HepG2 (cell line): ENCODE measurements at regions not wholly inside any gene's neighbourhood (a gene's known extent, or its start where the extent isn't known, plus 50 kb on each side); places are given as distances from the start of the nearest gene placed in this dataset.
A peak's percentile ranks its signal among the peaks of the same experiment; 100 is the strongest.

Source experiments
- ARNT ChIP-seq: fragments of 450-650 bp; IDR thresholded peaks from 2 replicates; pipeline ENCODE4 v1.6.1; 2017
- CREB3 ChIP-seq: sonication (generic); formaldehyde crosslinking; IDR thresholded peaks from 2 replicates; pipeline ENCODE4 v1.5.0; 2020; ENCODE audit warnings: missing genetic modification reagents
- FIP1L1 ChIP-seq: fragments of 200-400 bp; formaldehyde crosslinking; IDR thresholded peaks from 2 replicates; pipeline ENCODE4 v1.6.1; 2018; ENCODE audit warnings: low read depth, mild to moderate bottlenecking, low read length, moderate library complexity, borderline replicate concordance; ENCODE audit not compliant: insufficient read depth
- FOXM1 ChIP-seq: sonication (generic); formaldehyde crosslinking; IDR thresholded peaks from 2 replicates; pipeline ENCODE4 v1.5.0; 2020; ENCODE audit warnings: missing genetic modification reagents
- KDM5B ChIP-seq: sonication (generic); formaldehyde crosslinking; IDR thresholded peaks from 2 replicates; pipeline ENCODE4 v1.4.0; 2020; ENCODE audit warnings: missing genetic modification reagents, mild to moderate bottlenecking, borderline replicate concordance
- MXD1 ChIP-seq: sonication (generic); formaldehyde crosslinking; IDR thresholded peaks from 2 replicates; pipeline ENCODE4 v1.4.0; 2020; ENCODE audit warnings: mild to moderate bottlenecking, missing genetic modification reagents
- NCOA2 ChIP-seq: sonication (generic); formaldehyde crosslinking; IDR thresholded peaks from 2 replicates; pipeline ENCODE4 v1.8.0; 2022; ENCODE audit warnings: inconsistent platforms
- NFE2L1 ChIP-seq: sonication (generic); formaldehyde crosslinking; IDR thresholded peaks from 2 replicates; pipeline ENCODE4 v1.4.0; 2020; ENCODE audit warnings: missing genetic modification reagents, mild to moderate bottlenecking, borderline replicate concordance
- PCBP2 ChIP-seq: fragments of 200-400 bp; formaldehyde crosslinking; optimal IDR thresholded peaks from 2 replicates; pipeline ENCODE3; 2018; ENCODE audit warnings: low read length, low read depth; ENCODE audit not compliant: poor library complexity, severe bottlenecking
- PHF20 ChIP-seq: sonication (generic); formaldehyde crosslinking; IDR thresholded peaks from 2 replicates; pipeline ENCODE4 v1.5.0; 2020; ENCODE audit warnings: mild to moderate bottlenecking, missing genetic modification reagents
- RBFOX2 ChIP-seq: fragments of 200-400 bp; formaldehyde crosslinking; IDR thresholded peaks from 2 replicates; pipeline ENCODE4 v1.6.1; 2017; ENCODE audit warnings: low read depth, mild to moderate bottlenecking, low read length
- RFX5 ChIP-seq: IDR thresholded peaks from 2 replicates; pipeline ENCODE4 v1.6.1; 2011; ENCODE audit warnings: low read depth, low read length, improper control_type of control experiment
- SMARCC2 ChIP-seq: fragments of 450-650 bp; IDR thresholded peaks from 2 replicates; pipeline ENCODE4 v1.6.1; 2017; ENCODE audit warnings: antibody characterized with exemption, mild to moderate bottlenecking
- THRA ChIP-seq: sonication (generic); formaldehyde crosslinking; IDR thresholded peaks from 2 replicates; pipeline ENCODE4 v1.4.0; 2020; ENCODE audit warnings: missing genetic modification reagents, borderline replicate concordance
- U2AF2 ChIP-seq: fragments of 200-400 bp; formaldehyde crosslinking; IDR thresholded peaks from 2 replicates; pipeline ENCODE4 v1.6.1; 2017; ENCODE audit warnings: low read depth, mild to moderate bottlenecking, low read length
- ZBTB38 ChIP-seq: sonication (generic); formaldehyde crosslinking; IDR thresholded peaks from 2 replicates; pipeline ENCODE4 v1.5.1; 2020; ENCODE audit warnings: mild to moderate bottlenecking, missing genetic modification reagents
- ZNF124 ChIP-seq: sonication (generic); formaldehyde crosslinking; IDR thresholded peaks from 2 replicates; pipeline ENCODE4 v1.4.0; 2020; ENCODE audit warnings: missing genetic modification reagents
- ZNF292 ChIP-seq: sonication (generic); formaldehyde crosslinking; IDR thresholded peaks from 2 replicates; pipeline ENCODE4 v1.8.1; 2022; ENCODE audit warnings: mild to moderate bottlenecking, low read depth, missing genetic modification reagents, borderline replicate concordance
- ZNF333 ChIP-seq: sonication (generic); formaldehyde crosslinking; IDR thresholded peaks from 2 replicates; pipeline ENCODE4 v1.4.0; 2020; ENCODE audit warnings: mild to moderate bottlenecking, missing genetic modification reagents, borderline replicate concordance
- ZNF354B ChIP-seq: sonication (generic); formaldehyde crosslinking; IDR thresholded peaks from 2 replicates; pipeline ENCODE4 v1.8.0; 2022; ENCODE audit warnings: mild to moderate bottlenecking, missing genetic modification reagents
- ZNF562 ChIP-seq: sonication (generic); formaldehyde crosslinking; IDR thresholded peaks from 2 replicates; pipeline ENCODE4 v1.8.0; 2022; ENCODE audit warnings: missing genetic modification reagents, borderline replicate concordance
- ZNF589 ChIP-seq: sonication (generic); formaldehyde crosslinking; conservative IDR thresholded peaks from 2 replicates; pipeline ENCODE4 v1.8.0; 2022; ENCODE audit warnings: mild to moderate bottlenecking, moderate library complexity, missing genetic modification reagents
- ZSCAN5A ChIP-seq: sonication (generic); formaldehyde crosslinking; IDR thresholded peaks from 2 replicates; pipeline ENCODE4 v1.8.0; 2022; ENCODE audit warnings: mild to moderate bottlenecking, missing genetic modification reagents, borderline replicate concordance
- ZXDC ChIP-seq: sonication (generic); formaldehyde crosslinking; IDR thresholded peaks from 2 replicates; pipeline ENCODE4 v1.5.0; 2020; ENCODE audit warnings: mild to moderate bottlenecking, missing genetic modification reagents

- TF ChIP-seq RFX5: no peak
- TF ChIP-seq ZNF562 (CRISPR knock-in tag): no peak
- TF ChIP-seq NCOA2 (CRISPR knock-in tag): peak; percentile 98
- TF ChIP-seq FOXM1 (CRISPR knock-in tag): no peak
- 0 out of 2 replicates have a peak, but pooled peaks have one; percentile 32 for TF ChIP-seq ZNF589 (CRISPR knock-in tag)
- no peak for TF ChIP-seq CREB3 (CRISPR knock-in tag)
- no peak for TF ChIP-seq SMARCC2
- TF ChIP-seq U2AF2: no peak
- TF ChIP-seq MXD1 (CRISPR knock-in tag): no peak
- no peak for TF ChIP-seq FIP1L1
- no peak for TF ChIP-seq NFE2L1
- TF ChIP-seq ZNF292 (CRISPR knock-in tag): peak; percentile 83; the same call in 1 of the 2 replicates
- no peak; the same call in 1 of the 2 replicates for TF ChIP-seq ZBTB38 (CRISPR knock-in tag)
- peak; percentile 78 for TF ChIP-seq RBFOX2
- TF ChIP-seq ZNF354B: no peak
- TF ChIP-seq ARNT: no peak
- TF ChIP-seq ZSCAN5A (CRISPR knock-in tag): peak; percentile 91
- peak; percentile 60; the same call in 1 of the 2 replicates for TF ChIP-seq THRA
- no peak for TF ChIP-seq ZNF333 (CRISPR knock-in tag)
- peak; percentile 47; the same call in 1 of the 2 replicates for TF ChIP-seq ZNF124
- TF ChIP-seq PHF20 (CRISPR knock-in tag): no peak
- no peak for TF ChIP-seq ZXDC
- no peak for TF ChIP-seq PCBP2
- no peak for TF ChIP-seq KDM5B
Measured at GRCh38 chr4:68732653-68733466, 62.4 kb upstream of the UGT2B15 start (continued).
